HG03135 (cell line): ENCODE measurements at regions not wholly inside any gene's neighbourhood (a gene's known extent, or its start where the extent isn't known, plus 50 kb on each side); places are given as distances from the start of the nearest gene placed in this dataset.
"Not testable (repeated sequence)": the region's sequence is repeated elsewhere in the genome, so short reads cannot be mapped to it uniquely, and the experiment has no call there.

Experiments
- ATAC-seq: cut with Tn5 transposase; IDR thresholded peaks from one replicate; pipeline ENCODE4 v1.9.1; 2021; ENCODE audit warnings: mild to moderate bottlenecking, moderate library complexity; ENCODE audit not compliant: unreplicated experiment

DNA sequence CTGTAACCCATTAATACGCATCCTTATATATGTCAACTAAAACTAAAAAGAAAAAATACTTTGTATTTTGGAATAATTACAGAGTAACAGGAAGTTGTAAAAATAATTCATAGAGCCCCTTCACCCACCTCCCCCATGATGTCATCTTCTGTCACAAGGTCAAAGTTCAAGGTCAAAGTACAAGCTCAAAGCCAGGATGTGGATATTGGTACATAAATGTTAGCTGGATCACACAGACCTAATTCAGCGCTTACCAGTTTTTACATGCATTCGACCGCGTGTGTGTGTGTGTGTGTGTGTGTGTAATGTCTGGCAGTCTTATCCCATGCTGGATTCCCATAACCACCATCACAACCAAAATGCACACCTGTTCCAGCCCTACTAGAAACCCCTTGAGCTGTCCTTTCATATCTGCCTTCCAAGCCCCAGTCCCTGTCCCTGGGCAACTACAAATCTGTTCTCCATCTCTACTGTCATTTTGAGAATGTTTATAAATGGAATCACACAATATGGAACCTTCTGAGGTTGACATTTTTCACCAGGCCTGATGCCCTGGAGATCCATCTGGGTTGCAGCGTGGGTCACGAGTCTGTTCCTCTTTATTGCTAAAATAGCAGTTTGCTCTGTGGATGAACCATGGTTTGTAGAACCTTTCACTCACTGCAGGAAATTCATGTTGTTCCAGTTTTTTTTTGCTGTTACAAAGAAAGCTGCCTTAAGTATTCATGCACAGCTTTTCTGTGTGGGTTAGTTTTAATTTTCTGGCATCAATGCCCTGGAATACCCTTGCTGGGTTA, 153.6 kb upstream of the PITRM1 start:
- ATAC-seq = no peak

GRCh38 chr10:3324612-3325038, 152.0 kb upstream of the PITRM1 start:
- no peak for ATAC-seq

DNA sequence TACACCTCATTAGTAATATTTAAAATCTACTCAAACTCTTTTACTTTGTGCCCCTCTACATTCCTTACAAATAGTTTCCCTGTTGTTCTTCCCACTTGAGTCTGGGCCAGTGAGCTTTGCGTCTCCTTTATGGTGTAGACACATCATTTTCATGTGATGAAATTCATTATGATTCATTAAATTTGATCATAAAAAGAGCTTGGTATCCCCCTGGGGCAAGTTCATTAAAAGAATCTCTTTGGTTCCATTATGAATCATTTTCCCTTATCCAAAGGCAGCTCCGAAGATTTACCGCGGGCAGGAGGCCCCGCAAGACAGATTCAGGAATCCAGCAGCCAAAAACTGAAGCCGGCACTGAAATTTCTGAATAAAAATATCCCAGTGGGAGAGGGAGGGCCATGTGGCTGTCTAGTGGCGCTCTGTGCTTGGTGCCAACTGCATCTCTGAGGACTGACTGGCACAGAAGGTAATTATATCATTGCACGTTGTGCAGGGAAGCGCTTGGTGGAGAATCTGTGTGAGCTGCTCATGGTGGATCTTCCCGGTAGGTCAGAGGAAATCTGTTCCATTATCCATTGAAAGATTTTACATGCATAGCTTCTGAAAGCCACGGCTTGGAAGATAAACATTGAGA, 151.4 kb upstream of the PITRM1 start:
- ATAC-seq = no peak

DNA sequence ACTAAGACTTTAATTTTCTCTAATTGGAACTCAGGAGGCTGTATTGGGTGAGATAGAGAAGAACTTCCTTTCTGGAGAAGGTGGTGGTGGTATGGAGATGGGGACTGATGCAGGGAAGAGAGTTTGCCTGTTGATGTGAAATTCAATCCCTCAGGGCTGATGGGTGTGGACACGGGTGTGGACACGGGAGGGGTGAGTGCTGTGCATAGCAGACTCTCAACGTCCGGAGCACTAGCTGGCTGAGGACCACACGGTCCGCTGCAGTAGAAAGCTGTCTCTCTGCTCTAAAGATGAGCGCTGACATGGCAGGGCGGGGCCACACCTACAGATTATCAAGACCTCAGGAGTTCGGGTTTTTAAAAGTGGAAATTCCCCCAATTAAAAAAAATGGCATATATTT, 148.5 kb upstream of the PITRM1 start:
- ATAC-seq = no peak

DNA sequence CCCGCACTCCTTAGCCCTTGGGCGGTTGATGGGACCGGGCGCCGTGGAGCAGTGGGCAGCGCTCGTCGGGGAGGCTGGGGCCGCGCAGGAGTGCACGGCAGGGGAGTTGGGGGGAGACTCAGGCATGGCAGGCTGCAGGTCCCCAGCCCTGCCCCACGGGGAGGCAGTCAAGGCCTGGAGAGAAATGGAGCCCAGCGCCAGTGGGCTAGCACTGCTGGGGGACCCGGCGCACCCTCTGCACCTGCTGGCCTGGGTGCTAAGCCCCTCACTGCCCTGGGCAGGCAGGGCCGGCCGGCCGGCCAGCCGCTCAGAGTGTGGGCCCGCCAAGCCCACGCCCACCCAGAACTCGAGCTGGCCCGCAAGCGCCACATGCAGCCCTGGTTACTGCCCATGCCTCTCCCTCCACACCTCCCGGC, 147.2 kb upstream of the PITRM1 start:
- ATAC-seq = no peak

DNA sequence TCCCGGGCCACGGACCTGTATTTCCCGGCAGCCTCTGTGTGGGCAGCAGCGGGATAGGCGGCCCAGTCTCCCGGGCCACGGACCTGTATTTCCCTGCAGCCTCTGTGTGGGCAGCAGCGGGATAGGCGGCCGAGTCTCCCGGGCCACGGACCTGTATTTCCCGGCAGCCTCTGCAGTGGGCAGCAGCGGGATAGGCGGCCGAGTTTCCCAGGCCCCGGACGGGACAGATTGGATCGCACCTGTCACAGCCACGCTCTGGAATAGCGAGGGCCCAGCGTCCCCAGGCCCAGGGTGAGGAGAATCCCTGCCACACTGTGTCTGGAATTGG, 145.9 kb upstream of the PITRM1 start:
- not testable (repeated sequence) for ATAC-seq

DNA sequence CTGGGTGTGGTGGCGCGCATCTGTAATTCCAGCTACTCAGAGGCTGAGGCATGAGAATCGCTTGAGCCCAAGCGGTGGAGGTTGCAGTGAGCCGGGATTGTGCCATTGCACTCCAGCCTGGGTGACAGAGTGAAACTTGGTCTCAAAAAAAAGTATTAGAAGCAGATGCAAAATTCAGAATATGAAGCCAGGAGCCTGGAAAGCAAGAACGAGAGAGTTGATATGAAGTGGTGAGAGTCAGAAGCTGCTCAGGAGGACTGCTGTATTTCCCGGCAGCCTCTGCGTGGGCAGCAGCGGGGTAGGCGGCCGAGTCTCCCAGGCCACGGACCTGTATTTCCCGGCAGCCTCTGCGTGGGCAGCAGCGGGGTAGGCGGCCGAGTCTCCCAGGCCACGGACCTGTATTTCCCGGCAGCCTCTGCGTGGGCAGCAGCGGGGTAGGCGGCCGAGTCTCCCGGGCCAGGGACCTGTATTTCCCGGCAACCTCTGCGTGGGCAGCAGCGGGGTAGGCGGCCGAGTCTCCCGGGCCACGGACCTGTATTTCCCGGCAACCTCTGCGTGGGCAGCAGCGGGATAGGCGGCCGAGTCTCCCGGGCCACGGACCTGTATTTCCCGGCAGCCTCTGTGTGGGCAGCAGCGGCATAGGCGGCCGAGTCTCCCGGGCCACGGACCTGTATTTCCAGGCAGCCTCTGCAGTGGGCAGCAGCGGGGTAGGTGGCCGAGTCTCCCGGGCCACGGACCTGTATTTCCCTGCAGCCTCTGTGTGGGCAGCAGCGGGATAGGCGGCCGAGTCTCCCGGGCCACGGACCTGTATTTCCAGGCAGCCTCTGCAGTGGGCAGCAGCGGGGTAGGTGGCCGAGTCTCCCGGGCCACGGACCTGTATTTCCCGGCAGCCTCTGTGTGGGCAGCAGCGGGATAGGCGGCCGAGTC, 145.2 kb upstream of the PITRM1 start:
- ATAC-seq = not testable (repeated sequence)

GRCh38 chr10:3314445-3315085, 142.0 kb upstream of the PITRM1 start:
- ATAC-seq = not testable (repeated sequence)

DNA sequence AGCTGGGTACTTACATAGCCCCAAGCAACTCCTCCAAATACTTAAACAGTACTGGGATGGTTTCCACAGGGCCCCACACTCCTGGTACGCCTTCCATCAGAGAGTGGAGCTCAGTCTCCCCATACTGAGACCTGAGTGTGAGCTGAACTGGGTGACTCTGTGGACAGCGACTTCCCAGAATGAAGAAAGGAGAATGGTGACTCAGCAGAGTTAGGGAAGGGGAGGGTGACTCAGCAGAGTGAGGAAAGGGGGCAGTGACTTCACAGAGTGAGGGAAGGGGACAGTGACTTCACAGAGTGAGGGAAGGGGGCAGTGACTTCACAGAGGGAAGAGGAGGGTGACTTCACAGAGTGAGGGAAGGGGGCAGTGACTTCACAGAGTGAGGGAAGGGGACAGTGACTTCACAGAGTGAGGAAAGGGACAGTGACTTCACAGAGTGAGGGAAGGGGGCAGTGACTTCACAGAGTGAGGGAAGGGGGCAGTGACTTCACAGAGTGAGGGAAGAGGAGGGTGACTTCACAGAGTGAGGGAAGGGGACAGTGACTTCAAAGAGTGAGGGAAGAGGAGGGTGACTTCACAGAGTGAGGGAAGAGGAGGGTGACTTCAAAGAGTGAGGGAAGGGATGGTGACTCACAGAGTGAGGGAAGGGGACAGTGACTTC, 141.3 kb upstream of the PITRM1 start:
- ATAC-seq = not testable (repeated sequence)

DNA sequence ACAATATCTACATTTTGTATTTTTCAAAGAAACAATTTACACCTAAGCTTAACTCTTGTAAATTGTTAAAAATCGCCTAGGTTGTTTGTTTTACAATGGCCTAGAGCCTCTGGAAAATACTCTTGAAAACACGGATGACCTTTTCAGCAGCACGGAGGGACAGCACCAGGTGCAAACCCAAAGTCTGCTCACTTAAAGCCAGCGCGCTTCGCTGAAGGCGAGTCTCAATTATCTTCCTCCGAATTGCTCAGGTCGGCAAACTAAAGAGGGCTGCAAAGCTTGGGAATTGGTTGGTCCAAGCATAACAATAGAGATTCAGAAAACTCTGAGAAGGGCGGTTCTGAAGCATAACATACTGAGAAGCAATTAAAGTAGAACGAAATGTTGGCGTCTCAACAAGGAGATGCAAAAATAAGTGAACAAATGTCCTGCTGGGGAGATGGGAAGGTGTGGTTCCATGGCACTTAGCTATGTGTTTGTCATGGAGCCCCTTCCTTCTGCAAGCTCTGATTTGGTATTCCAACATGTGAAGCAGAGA, 139.9 kb upstream of the PITRM1 start:
- ATAC-seq = no peak

DNA sequence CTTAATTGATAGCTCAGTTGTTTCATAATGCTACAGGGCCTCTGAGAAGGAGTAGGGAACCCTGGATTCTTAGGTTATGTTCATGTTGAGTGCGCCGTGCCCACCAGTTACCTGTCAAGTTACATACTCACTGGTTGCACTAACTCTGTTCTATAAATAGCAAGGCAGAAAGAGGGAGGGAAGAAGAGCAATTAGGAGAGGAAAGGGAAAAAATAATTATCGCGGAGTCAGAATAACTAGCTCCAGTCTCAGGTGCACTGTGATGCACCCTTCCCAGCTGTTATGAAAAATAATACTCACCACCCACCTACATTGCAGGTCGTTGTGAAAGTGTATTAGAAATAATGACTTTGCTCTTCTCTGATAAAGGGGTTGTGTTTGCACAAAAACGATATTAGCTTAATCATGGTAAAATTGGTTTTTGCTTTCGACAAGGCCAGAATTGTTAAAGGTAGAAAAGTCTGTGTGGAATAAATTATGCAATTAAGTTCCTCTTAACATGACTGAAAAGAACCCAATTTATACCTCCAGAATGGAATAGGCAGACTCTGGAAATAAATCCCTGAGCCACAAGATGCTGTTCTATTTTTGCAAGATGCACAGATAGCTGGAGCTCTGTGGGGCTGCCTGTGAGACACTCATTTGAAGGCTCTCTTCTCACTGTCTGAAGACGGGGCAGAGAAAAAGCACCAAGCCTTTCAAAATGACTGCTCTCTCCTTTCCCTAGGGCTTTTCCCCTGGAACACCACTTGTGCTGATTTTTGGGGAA, 137.6 kb upstream of the PITRM1 start:
- no peak for ATAC-seq

GRCh38 chr10:3306050-3306449, 133.5 kb upstream of the PITRM1 start:
- ATAC-seq = no peak

DNA sequence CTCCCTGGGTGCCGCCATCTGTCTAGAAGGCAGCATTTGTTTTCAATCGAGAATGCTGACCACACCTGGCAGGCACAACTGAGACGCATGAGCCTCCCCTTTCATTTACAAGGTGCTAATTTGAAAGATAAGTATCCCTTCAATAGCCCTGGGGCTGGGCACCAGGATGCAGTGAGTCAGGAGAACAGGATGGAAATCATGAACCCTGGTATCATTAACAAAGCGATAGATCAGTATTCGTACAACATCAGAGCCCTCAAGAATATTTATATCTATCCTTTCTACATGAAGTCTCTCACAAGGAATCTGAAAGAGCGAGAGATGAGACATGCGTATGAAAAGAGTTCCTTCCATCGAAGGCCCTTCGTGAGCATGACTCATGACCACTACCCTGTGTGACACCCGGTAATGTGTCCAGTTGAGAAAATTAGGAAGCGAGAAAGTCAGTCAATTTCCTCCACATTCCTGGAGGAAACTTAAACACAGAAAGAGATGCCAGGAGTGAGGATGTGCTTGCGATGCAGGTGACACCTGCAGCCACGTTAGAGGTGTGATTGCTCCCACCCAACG, 123.1 kb upstream of the PITRM1 start:
- no peak for ATAC-seq

DNA sequence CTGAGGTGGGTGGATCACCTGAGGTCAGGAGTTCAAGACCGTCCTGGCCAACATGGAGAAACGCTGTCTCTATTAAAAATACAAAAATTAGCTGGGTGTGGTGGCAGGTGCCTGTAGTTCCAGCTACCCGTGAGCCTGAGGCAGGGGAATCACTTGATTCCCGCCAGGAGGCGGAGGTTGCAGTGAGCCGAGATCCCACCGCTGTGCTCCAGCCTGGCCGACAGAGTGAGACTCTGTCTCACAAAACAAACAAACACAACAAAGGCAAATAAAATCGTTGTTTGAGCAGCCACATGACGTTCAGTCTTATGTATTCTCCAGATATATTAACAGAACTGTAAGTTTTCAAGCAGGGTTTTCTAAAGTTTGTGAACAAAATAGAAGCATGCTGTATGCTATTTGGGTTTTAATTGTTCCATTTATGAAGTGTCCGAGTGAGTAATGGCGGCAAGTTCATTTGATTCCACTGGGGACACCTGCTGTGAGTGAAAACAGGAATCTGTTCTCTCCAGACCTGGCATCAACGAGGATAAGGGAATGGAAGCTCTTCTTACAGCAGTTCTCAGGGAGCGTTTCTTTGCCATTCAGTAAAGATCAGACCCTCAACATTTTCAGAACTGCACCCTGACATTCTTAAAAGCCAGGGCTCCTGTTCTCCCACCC, 122.5 kb upstream of the PITRM1 start:
- ATAC-seq = no peak

GRCh38 chr10:3293581-3294431, 121.2 kb upstream of the PITRM1 start:
- ATAC-seq = no peak

- ATAC-seq = no peak
Observed at GRCh38 chr10:3292636-3293035, 120.1 kb upstream of the PITRM1 start.

DNA sequence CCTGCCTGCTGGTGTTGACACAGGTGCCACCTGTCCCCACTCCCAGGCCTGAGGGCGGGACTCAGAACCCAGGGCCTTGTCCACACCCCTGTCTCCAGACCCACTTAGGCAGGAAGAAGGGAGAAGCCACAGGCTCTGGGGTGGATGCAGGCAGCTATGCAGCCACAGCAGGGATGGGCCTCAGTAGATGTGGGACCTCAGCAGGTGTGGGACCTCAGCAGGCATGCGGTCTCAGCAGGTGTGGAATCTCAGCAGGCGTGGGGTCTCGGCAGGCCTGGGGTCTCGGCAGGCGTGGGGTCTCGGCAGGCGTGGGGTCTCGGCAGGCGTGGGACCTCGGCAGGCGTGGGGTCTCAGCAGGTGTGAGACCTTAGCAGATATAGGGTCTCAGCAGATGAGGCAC, 118.0 kb upstream of the PITRM1 start:
- ATAC-seq = no peak
